ENCODE measurements at regions not wholly inside any gene's neighbourhood (a gene's known extent, or its start where the extent isn't known, plus 50 kb on each side); places are given as distances from the start of the nearest gene placed in this dataset.
"Not testable (repeated sequence)": the region's sequence is repeated elsewhere in the genome, so short reads cannot be mapped to it uniquely, and the experiment has no call there.

DNA sequence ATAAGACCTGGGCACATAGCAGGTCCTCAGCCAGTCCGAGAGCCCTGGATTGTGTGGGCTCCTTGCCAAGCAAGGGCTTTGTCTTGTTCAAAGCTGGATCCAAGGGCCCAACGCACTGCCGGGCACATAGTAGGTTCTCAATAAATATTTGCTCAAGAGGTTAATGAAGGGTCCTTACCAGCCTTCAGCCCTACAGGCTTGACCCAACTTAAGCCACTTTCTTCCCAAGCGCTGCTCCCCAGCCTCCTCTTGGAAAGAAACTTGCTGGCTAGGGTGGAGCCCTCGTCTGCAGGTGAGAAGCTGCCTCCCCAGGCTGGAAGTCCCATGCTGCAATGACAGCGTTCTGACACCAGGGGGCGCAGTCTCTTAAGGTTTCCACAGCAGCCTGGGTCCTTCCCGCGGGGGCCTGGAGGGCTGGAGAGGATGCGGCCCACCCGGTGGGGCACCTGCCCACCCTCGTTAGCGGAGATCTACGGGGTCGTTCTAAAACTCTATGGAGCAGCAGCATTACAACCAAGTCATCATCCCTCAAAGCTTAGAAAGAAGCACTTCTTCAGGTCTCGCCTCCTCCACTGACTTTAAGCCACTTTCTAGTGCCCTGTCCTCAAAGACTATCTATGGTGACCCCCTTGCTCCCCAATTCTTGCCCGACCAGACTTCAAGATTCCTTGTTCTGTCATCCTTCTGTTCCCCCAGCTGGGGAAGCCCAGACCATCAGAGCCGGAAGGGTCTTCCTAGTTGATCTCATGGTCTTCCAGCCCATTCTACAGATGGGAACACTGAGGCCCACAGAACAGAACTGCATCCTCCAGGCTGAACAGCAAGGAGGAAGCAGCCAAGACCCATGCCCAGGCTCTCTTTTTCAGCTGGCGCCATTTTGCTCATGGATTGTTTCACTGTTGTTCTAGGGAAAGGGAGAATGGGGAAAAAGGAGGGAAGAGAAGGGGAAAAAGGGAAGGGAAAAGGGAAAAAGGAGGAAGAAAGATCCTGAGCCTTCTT is 115.4 kb downstream of the LHX2 start:
- DNase-seq (ENCODE audit: low read depth in 1 of 2, low spot score in 1 of 2) = peak; percentile 43 to 70

DNA sequence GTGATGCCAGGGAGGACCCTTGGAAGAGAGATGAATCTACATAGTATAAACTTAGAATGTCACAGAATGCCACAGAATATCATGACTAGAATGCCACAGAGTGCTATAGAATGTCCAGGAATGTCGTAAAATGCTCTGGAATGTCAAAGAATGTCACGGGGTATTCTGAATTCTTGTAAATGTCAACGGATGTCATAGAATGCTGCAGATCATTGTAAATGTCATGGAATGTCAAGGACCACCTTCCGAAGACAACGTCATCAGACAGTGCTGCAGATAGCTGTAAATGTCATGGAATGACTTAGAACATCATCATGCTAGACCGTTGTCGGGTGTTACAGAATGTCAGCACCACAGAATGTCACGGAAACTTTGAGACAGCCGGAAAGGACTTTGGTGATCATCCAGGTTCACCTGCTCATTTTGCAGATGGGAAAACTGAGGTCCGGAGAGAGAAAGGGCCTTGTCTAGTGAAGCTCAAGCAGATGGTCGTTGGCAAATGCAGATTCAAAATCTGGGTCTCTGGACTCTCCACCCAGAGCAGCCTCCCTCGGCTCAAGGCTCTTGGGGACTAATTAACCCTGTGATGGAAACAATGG is 117.1 kb downstream of the LHX2 start:
- Histone ChIP-seq H3K27me3 (ENCODE audit: insufficient read depth, poor library complexity, severe bottlenecking) (no peaks in the 10 kb centered on the region), H3K4me3 (replicated peaks; ENCODE audit: insufficient read depth, low read length) (no peak overlapping the region), H3K27ac (replicated peaks) (no peak overlapping the region)
- TF ChIP-seq, protein P1, sequence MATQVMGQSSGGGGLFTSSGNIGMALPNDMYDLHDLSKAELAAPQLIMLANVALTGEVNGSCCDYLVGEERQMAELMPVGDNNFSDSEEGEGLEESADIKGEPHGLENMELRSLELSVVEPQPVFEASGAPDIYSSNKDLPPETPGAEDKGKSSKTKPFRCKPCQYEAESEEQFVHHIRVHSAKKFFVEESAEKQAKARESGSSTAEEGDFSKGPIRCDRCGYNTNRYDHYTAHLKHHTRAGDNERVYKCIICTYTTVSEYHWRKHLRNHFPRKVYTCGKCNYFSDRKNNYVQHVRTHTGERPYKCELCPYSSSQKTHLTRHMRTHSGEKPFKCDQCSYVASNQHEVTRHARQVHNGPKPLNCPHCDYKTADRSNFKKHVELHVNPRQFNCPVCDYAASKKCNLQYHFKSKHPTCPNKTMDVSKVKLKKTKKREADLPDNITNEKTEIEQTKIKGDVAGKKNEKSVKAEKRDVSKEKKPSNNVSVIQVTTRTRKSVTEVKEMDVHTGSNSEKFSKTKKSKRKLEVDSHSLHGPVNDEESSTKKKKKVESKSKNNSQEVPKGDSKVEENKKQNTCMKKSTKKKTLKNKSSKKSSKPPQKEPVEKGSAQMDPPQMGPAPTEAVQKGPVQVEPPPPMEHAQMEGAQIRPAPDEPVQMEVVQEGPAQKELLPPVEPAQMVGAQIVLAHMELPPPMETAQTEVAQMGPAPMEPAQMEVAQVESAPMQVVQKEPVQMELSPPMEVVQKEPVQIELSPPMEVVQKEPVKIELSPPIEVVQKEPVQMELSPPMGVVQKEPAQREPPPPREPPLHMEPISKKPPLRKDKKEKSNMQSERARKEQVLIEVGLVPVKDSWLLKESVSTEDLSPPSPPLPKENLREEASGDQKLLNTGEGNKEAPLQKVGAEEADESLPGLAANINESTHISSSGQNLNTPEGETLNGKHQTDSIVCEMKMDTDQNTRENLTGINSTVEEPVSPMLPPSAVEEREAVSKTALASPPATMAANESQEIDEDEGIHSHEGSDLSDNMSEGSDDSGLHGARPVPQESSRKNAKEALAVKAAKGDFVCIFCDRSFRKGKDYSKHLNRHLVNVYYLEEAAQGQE (IDR thresholded peaks at IDR 0.05; ENCODE audit: insufficient replicate concordance, low read depth) = no peak
- TF ChIP-seq, protein P2, sequence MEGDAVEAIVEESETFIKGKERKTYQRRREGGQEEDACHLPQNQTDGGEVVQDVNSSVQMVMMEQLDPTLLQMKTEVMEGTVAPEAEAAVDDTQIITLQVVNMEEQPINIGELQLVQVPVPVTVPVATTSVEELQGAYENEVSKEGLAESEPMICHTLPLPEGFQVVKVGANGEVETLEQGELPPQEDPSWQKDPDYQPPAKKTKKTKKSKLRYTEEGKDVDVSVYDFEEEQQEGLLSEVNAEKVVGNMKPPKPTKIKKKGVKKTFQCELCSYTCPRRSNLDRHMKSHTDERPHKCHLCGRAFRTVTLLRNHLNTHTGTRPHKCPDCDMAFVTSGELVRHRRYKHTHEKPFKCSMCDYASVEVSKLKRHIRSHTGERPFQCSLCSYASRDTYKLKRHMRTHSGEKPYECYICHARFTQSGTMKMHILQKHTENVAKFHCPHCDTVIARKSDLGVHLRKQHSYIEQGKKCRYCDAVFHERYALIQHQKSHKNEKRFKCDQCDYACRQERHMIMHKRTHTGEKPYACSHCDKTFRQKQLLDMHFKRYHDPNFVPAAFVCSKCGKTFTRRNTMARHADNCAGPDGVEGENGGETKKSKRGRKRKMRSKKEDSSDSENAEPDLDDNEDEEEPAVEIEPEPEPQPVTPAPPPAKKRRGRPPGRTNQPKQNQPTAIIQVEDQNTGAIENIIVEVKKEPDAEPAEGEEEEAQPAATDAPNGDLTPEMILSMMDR (IDR thresholded peaks at IDR 0.05; ENCODE audit: insufficient read depth, low read length) = no peak
- TF ChIP-seq SPI1 (IDR thresholded peaks at IDR 0.05; ENCODE audit: borderline replicate concordance, low read depth) = no peak
- no peak for TF ChIP-seq POLR2AphosphoS5 (IDR thresholded peaks at IDR 0.05; ENCODE audit: low read depth)
- TF ChIP-seq GABPA (IDR thresholded peaks at IDR 0.05; ENCODE audit: low read depth) = no peak
- DNase-seq (ENCODE audit: low read depth in 1 of 2, low spot score in 1 of 2) = no peak

More for the DNA sequence above, 115.4 kb downstream of the LHX2 start:
- Histone ChIP-seq H3K27me3 (ENCODE audit: insufficient read depth, poor library complexity, severe bottlenecking) (no peaks in the 10 kb centered on the region), H3K27ac (replicated peaks) (no peak overlapping the region), H3K4me3 (replicated peaks; ENCODE audit: insufficient read depth, low read length) (no peak overlapping the region)
- TF ChIP-seq GABPA (IDR thresholded peaks at IDR 0.05; ENCODE audit: low read depth) = no peak
- no peak for TF ChIP-seq SPI1 (IDR thresholded peaks at IDR 0.05; ENCODE audit: borderline replicate concordance, low read depth)
- TF ChIP-seq, protein P2 (IDR thresholded peaks at IDR 0.05; ENCODE audit: insufficient read depth, low read length) = peak; percentile 90
- TF ChIP-seq POLR2AphosphoS5 (IDR thresholded peaks at IDR 0.05; ENCODE audit: low read depth) = no peak
- TF ChIP-seq, protein P1 (IDR thresholded peaks at IDR 0.05; ENCODE audit: insufficient replicate concordance, low read depth) = no peak

DNA sequence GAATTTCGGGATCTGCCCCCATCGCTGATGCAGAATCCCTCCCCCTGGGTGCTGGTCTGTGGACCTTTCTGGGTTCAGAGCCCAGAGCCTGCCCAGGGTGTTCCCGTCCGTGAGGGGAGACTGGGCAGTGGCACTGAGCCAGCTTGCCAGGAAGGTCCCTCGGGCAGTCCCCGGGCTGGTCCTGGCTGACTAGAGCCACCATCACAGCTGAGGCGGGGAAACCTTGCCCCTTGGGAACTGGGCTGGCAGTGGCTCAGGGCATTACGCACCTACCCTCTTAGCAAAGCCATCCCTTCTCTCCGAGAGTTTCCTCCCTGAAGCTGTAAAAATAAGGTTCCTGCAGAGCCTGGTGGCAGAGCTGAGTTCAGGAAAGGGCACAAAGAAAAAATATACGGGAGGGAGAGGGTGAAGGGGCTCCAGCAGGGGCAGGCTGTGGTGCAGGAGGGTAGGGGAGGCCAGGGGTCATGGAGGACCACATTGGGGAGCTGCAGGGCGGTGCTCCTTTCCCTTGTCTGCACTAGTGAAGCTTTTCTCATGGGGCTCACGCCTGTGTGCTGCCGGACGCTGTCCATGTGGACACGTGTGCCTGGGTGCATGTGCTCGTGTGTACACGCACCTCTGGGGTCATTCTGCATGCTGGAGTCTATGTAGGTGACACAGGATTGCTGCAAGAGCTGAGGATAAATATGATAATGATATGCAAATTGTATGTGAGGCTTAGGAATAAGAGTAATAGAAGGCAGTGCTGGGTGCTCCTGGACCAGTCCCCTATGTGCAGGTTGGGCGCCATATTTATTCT is 118.9 kb downstream of the LHX2 start:
- no peak for DNase-seq (ENCODE audit: low read depth in 1 of 2, low spot score in 1 of 2)
- Histone ChIP-seq H3K27ac (replicated peaks) (no peak overlapping the region), H3K27me3 (ENCODE audit: insufficient read depth, poor library complexity, severe bottlenecking) (no peaks in the 10 kb centered on the region), H3K4me3 (replicated peaks; ENCODE audit: insufficient read depth, low read length) (no peak overlapping the region)
- TF ChIP-seq GABPA (IDR thresholded peaks at IDR 0.05; ENCODE audit: low read depth) (no peak), SPI1 (IDR thresholded peaks at IDR 0.05; ENCODE audit: borderline replicate concordance, low read depth) (no peak), POLR2AphosphoS5 (IDR thresholded peaks at IDR 0.05; ENCODE audit: low read depth) (no peak)
- TF ChIP-seq, protein P1 (IDR thresholded peaks at IDR 0.05; ENCODE audit: insufficient replicate concordance, low read depth) = no peak
- TF ChIP-seq, protein P2 (IDR thresholded peaks at IDR 0.05; ENCODE audit: insufficient read depth, low read length) = no peak

DNA sequence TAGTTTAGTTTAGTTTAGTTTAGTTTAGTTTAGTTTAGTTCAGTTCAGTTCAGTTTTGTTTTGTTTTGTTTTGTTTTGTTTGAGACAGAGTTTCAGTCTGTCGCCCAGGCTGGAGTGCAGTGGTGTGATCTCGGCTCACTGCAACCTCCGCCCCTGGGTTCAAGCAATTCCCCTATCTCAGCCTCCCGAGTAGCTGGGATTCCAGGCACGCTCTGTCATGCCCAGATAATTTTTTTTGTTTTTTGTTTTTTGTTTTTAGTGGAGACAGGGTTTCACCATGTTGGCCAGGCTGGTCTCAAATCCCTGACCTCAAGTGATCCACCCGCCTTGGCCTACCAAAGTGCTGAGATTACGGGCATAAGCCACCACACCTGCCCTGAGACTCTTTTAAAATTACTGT is 120.0 kb downstream of the LHX2 start:
- not testable (repeated sequence) for H3K4me3 ChIP-seq (replicated peaks; ENCODE audit: insufficient read depth, low read length); DNase-seq (ENCODE audit: low read depth in 1 of 2, low spot score in 1 of 2); H3K27ac ChIP-seq (replicated peaks); H3K27me3 ChIP-seq (ENCODE audit: insufficient read depth, poor library complexity, severe bottlenecking)
